CD4-positive, alpha-beta memory T cell (primary cell): ENCODE measurements at regions not wholly inside any gene's neighbourhood (a gene's known extent, or its start where the extent isn't known, plus 50 kb on each side); places are given as distances from the start of the nearest gene placed in this dataset.

Experiments used
- CTCF ChIA-PET: fragments of 350-600 bp; sonication (Branson Sonifier 250); formaldehyde crosslinking; loops from one replicate; lab custom pipeline; 2021; ENCODE audit warnings: inconsistent platforms; ENCODE audit not compliant: partially characterized antibody; lab: Charles Lee
- POLR2A ChIA-PET: fragments of 350-600 bp; sonication (Branson Sonifier 250); formaldehyde crosslinking; loops from one replicate; lab custom pipeline; 2021; ENCODE audit not compliant: partially characterized antibody; lab: Charles Lee
- DNase-seq, 5 donors: peaks; one replicate each; pipeline versions ENCODE4 v3.0.0 to v3.0.0-alpha.2; 2020 to 2022; ENCODE audit warnings: mixed read lengths in 1 of 5
- H3K27ac ChIP-seq: one replicate; pipeline ENCODE4 v1.7.0; 2013; ENCODE audit warnings: low read depth, low read length
- H3K27me3 ChIP-seq: 2 replicates; pipeline ENCODE4 v1.7.0; 2013; ENCODE audit warnings: mild to moderate bottlenecking, low read length, moderate library complexity; ENCODE audit not compliant: insufficient read depth
- H3K36me3 ChIP-seq: 2 replicates; pipeline ENCODE4 v1.7.0; 2013; ENCODE audit warnings: mild to moderate bottlenecking, low read length, moderate library complexity; ENCODE audit not compliant: insufficient read depth
- H3K4me1 ChIP-seq: 2 replicates; pipeline ENCODE4 v1.7.0; 2013; ENCODE audit warnings: mild to moderate bottlenecking, low read length, moderate library complexity; ENCODE audit not compliant: insufficient read depth
- H3K4me3 ChIP-seq, 2 donors: one replicate each; pipeline ENCODE4 v1.7.0; 2013; ENCODE audit warnings: low read length in 2 of 2, mild to moderate bottlenecking in 1 of 2
- H3K9me3 ChIP-seq, 2 donors: one replicate each; pipeline ENCODE4 v1.7.0; 2013; ENCODE audit warnings: low read length in 2 of 2, control low read depth in 1 of 2; ENCODE audit not compliant: control insufficient read depth in 1 of 2
- H3K27ac Mint-ChIP-seq, 7 donors: one replicate each; pipeline ENCODE4 v1.8.0; 2020 to 2021; ENCODE audit warnings: mixed read lengths in 7 of 7, mild to moderate bottlenecking in 6 of 7, inconsistent platforms in 3 of 7, moderate library complexity in 3 of 7
- H3K27me3 Mint-ChIP-seq, 2 donors: one replicate each; pipeline ENCODE4 v1.8.0; 2020 to 2021; ENCODE audit warnings: mixed read lengths in 2 of 2
- H3K36me3 Mint-ChIP-seq, 2 donors: one replicate each; pipeline ENCODE4 v1.8.0; 2020 to 2021; ENCODE audit warnings: mixed read lengths in 2 of 2, inconsistent platforms in 1 of 2, mild to moderate bottlenecking in 1 of 2
- H3K4me1 Mint-ChIP-seq, 4 donors: one replicate each; pipeline ENCODE4 v1.8.0; 2020 to 2021; ENCODE audit warnings: mixed read lengths in 4 of 4, mild to moderate bottlenecking in 1 of 4
- H3K4me3 Mint-ChIP-seq, 8 donors: one replicate each; pipeline ENCODE4 v1.8.0; 2020 to 2021; ENCODE audit warnings: mixed read lengths in 8 of 8, mild to moderate bottlenecking in 7 of 8, moderate library complexity in 6 of 8, inconsistent platforms in 3 of 8
- H3K9me3 Mint-ChIP-seq, 8 donors: one replicate each; pipeline ENCODE4 v1.8.0; 2020 to 2021; ENCODE audit warnings: mixed read lengths in 8 of 8, mild to moderate bottlenecking in 5 of 8, inconsistent platforms in 3 of 8, moderate library complexity in 1 of 8
- intact Hi-C: fragments of 100-400 bp; cut with micrococcal nuclease; formaldehyde crosslinking; loops from one replicate; pipeline ENCODE4 v1.15.1; 2023

DNA sequence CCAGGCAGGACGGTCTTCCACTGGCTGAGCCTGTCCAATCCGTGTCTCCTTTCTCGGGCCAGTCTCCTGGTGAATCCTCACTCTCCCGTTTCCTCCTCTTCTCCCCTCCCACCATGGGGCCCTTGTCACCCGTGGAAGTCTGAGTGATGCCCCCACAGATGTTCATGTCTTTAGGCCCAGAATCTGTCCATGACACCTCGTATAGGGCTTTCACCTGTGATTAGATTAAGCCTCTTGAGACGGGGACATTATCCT, 193.5 kb downstream of the ZFP36L2 start:
- ChIA-PET CTCF (no interaction called here), POLR2A (no interaction called here)
- peak overlapping the region in 1 of 8 donors; percentile 41 for H3K4me3 Mint-ChIP-seq
- peaks cover 6% of the 10 kb centered on the region for H3K4me1 ChIP-seq
- peaks cover 6 to 12% (median 8%) of the 10 kb centered on the region in 4 donors for H3K4me1 Mint-ChIP-seq
- peak overlapping the region in 1 of 7 donors; percentile 57 for H3K27ac Mint-ChIP-seq
- no peaks in the 10 kb centered on the region for H3K36me3 Mint-ChIP-seq
- H3K27me3 Mint-ChIP-seq: no peaks in the 10 kb centered on the region
- no peak overlapping the region for H3K27ac ChIP-seq
- H3K4me3 ChIP-seq: no peak overlapping the region
- H3K27me3 ChIP-seq: no peaks in the 10 kb centered on the region
- intact Hi-C loops: no loop called here
- H3K36me3 ChIP-seq: no peaks in the 10 kb centered on the region
- DNase-seq: no peak
- peaks cover 0 to 2% (median 0%) of the 10 kb centered on the region in 8 donors for H3K9me3 Mint-ChIP-seq
- H3K9me3 ChIP-seq: no peaks in the 10 kb centered on the region

- peak overlapping the region in 3 of 8 donors; percentile 5 to 69 (median 31) for H3K4me3 Mint-ChIP-seq
- DNase-seq: no peak
Observed at GRCh38 chr2:43032213-43033015, 194.0 kb downstream of the ZFP36L2 start.

DNA sequence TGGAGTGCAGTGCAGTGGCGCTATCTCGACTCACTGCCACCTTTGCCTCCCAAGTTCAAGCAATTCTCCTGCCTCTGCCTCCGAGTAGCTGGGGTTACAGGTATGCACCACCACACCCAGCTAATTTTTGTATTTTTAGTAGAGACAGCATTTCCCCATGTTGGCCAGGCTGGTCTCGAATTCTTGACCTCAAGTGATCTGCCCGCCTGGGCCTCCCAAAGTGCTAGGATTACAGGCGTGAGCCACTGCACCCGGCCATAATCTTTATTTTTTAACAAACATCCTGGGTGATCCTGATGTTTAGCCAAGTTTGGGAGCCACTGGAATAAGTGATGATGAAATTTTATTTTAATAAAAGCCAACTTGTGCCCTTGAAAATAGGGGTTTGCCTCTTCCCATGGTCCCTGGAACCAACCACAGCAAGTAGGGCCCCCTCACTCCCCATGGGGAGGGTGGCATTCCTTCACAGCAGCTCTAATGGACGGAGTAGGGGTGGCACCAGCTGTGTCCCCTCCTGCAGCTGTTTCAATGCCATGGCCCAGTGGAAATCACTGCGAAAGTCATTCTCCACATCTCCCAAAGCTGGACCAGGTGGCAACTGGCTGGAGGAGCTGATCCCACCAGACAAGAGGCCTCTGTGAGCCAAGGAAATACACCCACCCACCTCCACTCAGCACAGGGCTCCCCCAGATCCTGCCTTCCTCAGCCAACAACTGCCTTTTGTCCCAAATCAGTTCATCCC, 194.8 kb downstream of the ZFP36L2 start:
- Mint-ChIP-seq H3K4me1 (peaks cover 6 to 12% (median 8%) of the 10 kb centered on the region in 4 donors), H3K36me3 (no peaks in the 10 kb centered on the region), H3K27me3 (no peaks in the 10 kb centered on the region), H3K27ac (no peak overlapping the region), H3K4me3 (no peak overlapping the region), H3K9me3 (peaks cover 0 to 2% (median 0%) of the 10 kb centered on the region in 8 donors)
- no peak for DNase-seq
- Histone ChIP-seq H3K27me3 (no peaks in the 10 kb centered on the region), H3K9me3 (no peaks in the 10 kb centered on the region), H3K36me3 (no peaks in the 10 kb centered on the region), H3K4me1 (peaks cover 6% of the 10 kb centered on the region), H3K27ac (no peak overlapping the region), H3K4me3 (no peak overlapping the region)
- intact Hi-C loops: no loop called here
- ChIA-PET POLR2A (interaction anchor here (1.0 kb wide), 1 partner anchor 20 kb away, joined by 3 read pairs; no protein-coding TSS in a partner anchor), CTCF (no interaction called here)

More at GRCh38 chr2:43032213-43033015, 194.0 kb downstream of the ZFP36L2 start:
- Mint-ChIP-seq H3K9me3 (peaks cover 0 to 2% (median 0%) of the 10 kb centered on the region in 8 donors), H3K4me1 (peaks cover 6 to 12% (median 8%) of the 10 kb centered on the region in 4 donors), H3K27ac (peak overlapping the region in 3 of 7 donors; percentile 51 to 83 (median 78)), H3K27me3 (no peaks in the 10 kb centered on the region), H3K36me3 (no peaks in the 10 kb centered on the region)
- no peaks in the 10 kb centered on the region for H3K27me3 ChIP-seq
- ChIA-PET POLR2A (no interaction called here), CTCF (interaction anchor here (0.5 kb wide), 1 partner anchor 1296 kb away, joined by 3 read pairs; no protein-coding TSS in a partner anchor)
- peaks cover 6% of the 10 kb centered on the region for H3K4me1 ChIP-seq
- no peak overlapping the region for H3K27ac ChIP-seq
- H3K4me3 ChIP-seq: no peak overlapping the region
- no peaks in the 10 kb centered on the region for H3K36me3 ChIP-seq
- intact Hi-C loops: no loop called here
- no peaks in the 10 kb centered on the region for H3K9me3 ChIP-seq

GRCh38 chr2:43030551-43031307, 195.7 kb downstream of the ZFP36L2 start:
- Mint-ChIP-seq H3K4me3 (no peak overlapping the region), H3K9me3 (peaks cover 0 to 2% (median 0%) of the 10 kb centered on the region in 8 donors), H3K4me1 (peaks cover 6 to 12% (median 8%) of the 10 kb centered on the region in 4 donors), H3K36me3 (no peaks in the 10 kb centered on the region), H3K27me3 (no peaks in the 10 kb centered on the region), H3K27ac (no peak overlapping the region)
- POLR2A ChIA-PET: interaction anchor here (1.0 kb wide), 1 partner anchor 21 kb away, joined by 3 read pairs; no protein-coding TSS in a partner anchor
- no peaks in the 10 kb centered on the region for H3K27me3 ChIP-seq
- no peak for DNase-seq
- CTCF ChIA-PET: no interaction called here
- H3K4me3 ChIP-seq: no peak overlapping the region
- H3K9me3 ChIP-seq: no peaks in the 10 kb centered on the region
- no peak overlapping the region for H3K27ac ChIP-seq
- H3K4me1 ChIP-seq: peaks cover 6% of the 10 kb centered on the region
- intact Hi-C loops: no loop called here
- H3K36me3 ChIP-seq: no peaks in the 10 kb centered on the region

- intact Hi-C loops: no loop called here
- Mint-ChIP-seq H3K27ac (no peak overlapping the region), H3K36me3 (no peaks in the 10 kb centered on the region), H3K9me3 (peaks cover 0 to 3% (median 0%) of the 10 kb centered on the region in 8 donors), H3K4me3 (no peak overlapping the region), H3K27me3 (no peaks in the 10 kb centered on the region), H3K4me1 (peaks cover 12 to 23% (median 14%) of the 10 kb centered on the region in 4 donors)
- POLR2A ChIA-PET: no interaction called here
- CTCF ChIA-PET: interaction anchor here (1.7 kb wide), 1 partner anchor 200 kb away, joined by 6 read pairs; no protein-coding TSS in a partner anchor
- H3K4me1 ChIP-seq: peaks cover 9% of the 10 kb centered on the region
- H3K4me3 ChIP-seq: no peak overlapping the region
- H3K36me3 ChIP-seq: no peaks in the 10 kb centered on the region
- H3K9me3 ChIP-seq: no peaks in the 10 kb centered on the region
- DNase-seq: no peak
- H3K27ac ChIP-seq: no peak overlapping the region
- H3K27me3 ChIP-seq: no peaks in the 10 kb centered on the region
Observed at GRCh38 chr2:43029186-43029585, 197.2 kb downstream of the ZFP36L2 start.

GRCh38 chr2:43028188-43028587, 198.2 kb downstream of the ZFP36L2 start:
- Histone ChIP-seq H3K27me3 (no peaks in the 10 kb centered on the region), H3K4me1 (peaks cover 9% of the 10 kb centered on the region), H3K36me3 (no peaks in the 10 kb centered on the region), H3K27ac (no peak overlapping the region), H3K9me3 (no peaks in the 10 kb centered on the region), H3K4me3 (no peak overlapping the region)
- POLR2A ChIA-PET: interaction anchor here (0.7 kb wide), 1 partner anchor 100 kb away, joined by 3 read pairs; no protein-coding TSS in a partner anchor
- intact Hi-C loops: no loop called here
- CTCF ChIA-PET: interaction anchor here (1.7 kb wide), 1 partner anchor 201 kb away, joined by 6 read pairs; no protein-coding TSS in a partner anchor
- H3K4me3 Mint-ChIP-seq: no peak overlapping the region
- peaks cover 0 to 3% (median 0%) of the 10 kb centered on the region in 8 donors for H3K9me3 Mint-ChIP-seq
- H3K27ac Mint-ChIP-seq: peak overlapping the region in 2 of 7 donors; percentile 11 to 57
- peaks cover 11 to 23% (median 13%) of the 10 kb centered on the region in 4 donors for H3K4me1 Mint-ChIP-seq
- H3K27me3 Mint-ChIP-seq: no peaks in the 10 kb centered on the region
- H3K36me3 Mint-ChIP-seq: no peaks in the 10 kb centered on the region
- DNase-seq: no peak
